ENCODE measurements at regions not wholly inside any gene's neighbourhood (a gene's known extent, or its start where the extent isn't known, plus 50 kb on each side); places are given as distances from the start of the nearest gene placed in this dataset.
"Not testable (repeated sequence)": the region's sequence is repeated elsewhere in the genome, so short reads cannot be mapped to it uniquely, and the experiment has no call there.

GRCh38 chr14:105951399-105951798 is 425.0 kb downstream of the TMEM121 start:
- Histone ChIP-seq H3K27ac (no peak overlapping the region), H3K4me1 (no peaks in the 10 kb centered on the region), H3K27me3 (peaks cover 0 to under 1% (median 0%) of the 10 kb centered on the region in 9 donors), H3K9me3 (peaks cover 0 to 9% (median 0%) of the 10 kb centered on the region in 12 donors), H3K4me3 (no peak overlapping the region), H3K36me3 (no peaks in the 10 kb centered on the region)
- TF ChIP-seq POLR2A (IDR thresholded peaks at IDR 0.05) = no peak
- TF ChIP-seq CTCF (IDR thresholded peaks at IDR 0.05) = no peak
- 49 to 58% (median 53%) methylated on average over 5 of the region's 5 CpGs for WGBS, 4 donors
- DNase-seq (no peak), ATAC-seq (no peak)
- intact Hi-C loops (cut with DNase I) = no loop called here

- ATAC-seq (no peak), DNase-seq (no peak)
- 64 to 79% (median 69%) methylated on average over 5 of the region's 5 CpGs for WGBS, 4 donors
- peaks cover 0 to 9% (median 0%) of the 10 kb centered on the region in 12 donors for H3K9me3 ChIP-seq
- intact Hi-C loops (cut with DNase I) = no loop called here
- no peak overlapping the region for H3K27ac ChIP-seq
- H3K4me1 ChIP-seq = no peaks in the 10 kb centered on the region
- no peaks in the 10 kb centered on the region for H3K36me3 ChIP-seq
- no peak overlapping the region for H3K4me3 ChIP-seq
- TF ChIP-seq POLR2A (IDR thresholded peaks at IDR 0.05) = no peak
- TF ChIP-seq CTCF (IDR thresholded peaks at IDR 0.05) = no peak
- H3K27me3 ChIP-seq = no peaks in the 10 kb centered on the region
Observed at GRCh38 chr14:105952222-105952621, 425.8 kb downstream of the TMEM121 start.

- TF ChIP-seq POLR2A (IDR thresholded peaks at IDR 0.05) = no peak
- no peak for TF ChIP-seq CTCF (IDR thresholded peaks at IDR 0.05)
- Histone ChIP-seq H3K9me3 (peaks cover 0 to 13% (median 0%) of the 10 kb centered on the region in 12 donors), H3K27ac (no peak overlapping the region), H3K4me3 (no peak overlapping the region), H3K4me1 (no peaks in the 10 kb centered on the region), H3K27me3 (no peaks in the 10 kb centered on the region), H3K36me3 (no peaks in the 10 kb centered on the region)
- DNase-seq = no peak
- WGBS, 4 donors = 32 to 44% (median 37%) methylated on average over 1 of the region's 1 CpG
- no peak for ATAC-seq
- intact Hi-C loops (cut with DNase I) = no loop called here
Observed at GRCh38 chr14:105952826-105953225, 426.4 kb downstream of the TMEM121 start.

- H3K4me1 ChIP-seq; intact Hi-C loops (cut with DNase I); H3K4me3 ChIP-seq; DNase-seq; H3K36me3 ChIP-seq; ATAC-seq; H3K27ac ChIP-seq: not testable (repeated sequence)
- WGBS, 4 donors = 70 to 86% (median 79%) methylated on average over 6 of the region's 6 CpGs
- H3K27me3 ChIP-seq = peaks cover 0 to 11% (median 0%) of the 10 kb centered on the region in 9 donors
- H3K9me3 ChIP-seq = peaks cover 0 to 15% (median 0%) of the 10 kb centered on the region in 12 donors
Observed at GRCh38 chr14:105961625-105962024, 435.2 kb downstream of the TMEM121 start.

GRCh38 chr14:105962532-105962931 is 436.1 kb downstream of the TMEM121 start:
- no peak for ATAC-seq
- 68 to 75% (median 70%) methylated on average over 3 of the region's 3 CpGs for WGBS, 4 donors
- Histone ChIP-seq H3K4me3 (no peak overlapping the region), H3K36me3 (no peaks in the 10 kb centered on the region), H3K9me3 (peaks cover 0 to 15% (median 0%) of the 10 kb centered on the region in 12 donors), H3K27ac (no peak overlapping the region), H3K27me3 (peaks cover 0 to 11% (median 0%) of the 10 kb centered on the region in 9 donors), H3K4me1 (no peaks in the 10 kb centered on the region)
- TF ChIP-seq CTCF (IDR thresholded peaks at IDR 0.05) = no peak
- no peak for TF ChIP-seq POLR2A (IDR thresholded peaks at IDR 0.05)
- DNase-seq = no peak
- intact Hi-C loops (cut with DNase I) = no loop called here

Measured in heart left ventricle (tissue), 16 donors.